IMR-90 (cell line): ENCODE measurements at regions not wholly inside any gene's neighbourhood (a gene's known extent, or its start where the extent isn't known, plus 50 kb on each side); places are given as distances from the start of the nearest gene placed in this dataset.

Experiments used
- ATAC-seq: fragments of 200-7000 bp; cut with Tn5 transposase; 2 replicates; pipeline ENCODE4 v1.9.1; 2020; ENCODE audit warnings: low read depth, mild to moderate bottlenecking, moderate library complexity
- BruUV-seq: library from RNA; stranded (reverse); fragments of 400-500 nt; replicated peaks from 2 replicates; lab custom pipeline; 2021; lab: Mats Ljungman, UMichigan
- CTCF ChIA-PET: fragments of 300-600 bp; formaldehyde crosslinking; extraction: SDS; loops from one replicate; lab custom pipeline; 2021; ENCODE audit warnings: antibody characterized with exemption; lab: Yijun Ruan, JAX
- POLR2A ChIA-PET: fragments of 300-600 bp; sonication (Branson Sonifier 250); formaldehyde crosslinking; loops from one replicate; lab custom pipeline; 2022; ENCODE audit warnings: antibody characterized with exemption; ENCODE audit not compliant: unreplicated experiment; lab: Charles Lee
- DNase-seq: peaks from one replicate; pipeline ENCODE4 v3.0.0; 2013
- H2AFZ ChIP-seq: replicated peaks from 2 replicates; pipeline ENCODE3; 2013; ENCODE audit warnings: low read length, mild to moderate bottlenecking; ENCODE audit not compliant: poor library complexity
- H2AK5ac ChIP-seq: 2 replicates; pipeline ENCODE4 v1.6.1; 2013; ENCODE audit warnings: low read depth, low read length, inconsistent platforms
- H2AK9ac ChIP-seq: replicated peaks from 2 replicates; pipeline ENCODE3; 2013; ENCODE audit warnings: mild to moderate bottlenecking, low read depth, low read length, moderate library complexity; ENCODE audit not compliant: poor library complexity
- H2BK120ac ChIP-seq: 2 replicates; pipeline ENCODE4 v1.6.1; 2013; ENCODE audit warnings: low read depth, low read length, inconsistent platforms
- H2BK15ac ChIP-seq: 3 replicates; pipeline ENCODE4 v1.6.1; 2013; ENCODE audit warnings: low read depth, low read length, inconsistent platforms
- H2BK20ac ChIP-seq: 2 replicates; pipeline ENCODE4 v1.6.1; 2013; ENCODE audit warnings: low read depth, mild to moderate bottlenecking, inconsistent platforms, low read length, moderate library complexity
- H2BK5ac ChIP-seq: 2 replicates; pipeline ENCODE4 v1.6.1; 2013; ENCODE audit warnings: mild to moderate bottlenecking, low read depth, low read length, inconsistent platforms; ENCODE audit not compliant: poor library complexity, severe bottlenecking
- H3K14ac ChIP-seq: replicated peaks from 2 replicates; pipeline ENCODE4 v1.6.1; 2013; ENCODE audit warnings: low read depth, low read length, inconsistent platforms
- H3K18ac ChIP-seq: 2 replicates; pipeline ENCODE4 v1.6.1; 2013; ENCODE audit warnings: low read depth, low read length, control low read depth
- H3K23ac ChIP-seq: 2 replicates; pipeline ENCODE4 v1.6.1; 2013; ENCODE audit warnings: low read depth, low read length, inconsistent platforms
- H3K27ac ChIP-seq: 2 replicates; pipeline ENCODE4 v1.5.1; 2013; ENCODE audit warnings: mild to moderate bottlenecking, control low read depth, low read length; ENCODE audit not compliant: insufficient read depth
- H3K27me3 ChIP-seq: 2 replicates; pipeline ENCODE4 v1.6.1; 2013; ENCODE audit warnings: low read length; ENCODE audit not compliant: control insufficient read depth, insufficient read depth
- H3K36me3 ChIP-seq: 2 replicates; pipeline ENCODE4 v1.6.1; 2013; ENCODE audit warnings: low read length, mixed read lengths; ENCODE audit not compliant: control insufficient read depth, insufficient read depth
- H3K4ac ChIP-seq: 2 replicates; pipeline ENCODE4 v1.6.1; 2013; ENCODE audit warnings: low read depth, low read length, inconsistent platforms
- H3K4me1 ChIP-seq: 2 replicates; pipeline ENCODE4 v1.6.1; 2013; ENCODE audit warnings: low read length, mixed read lengths; ENCODE audit not compliant: control insufficient read depth, insufficient read depth
- H3K4me2 ChIP-seq: 2 replicates; pipeline ENCODE4 v1.6.1; 2013; ENCODE audit warnings: low read depth, mild to moderate bottlenecking, control low read depth, low read length, moderate library complexity
- H3K4me3 ChIP-seq: 2 replicates; pipeline ENCODE4 v1.5.1; 2013; ENCODE audit warnings: low read depth, mild to moderate bottlenecking, control low read depth, low read length, moderate library complexity; ENCODE audit not compliant: insufficient read depth
- H3K56ac ChIP-seq: 2 replicates; pipeline ENCODE4 v1.6.1; 2013; ENCODE audit warnings: low read length, inconsistent platforms; ENCODE audit not compliant: insufficient read depth; ENCODE audit errors: extremely low read depth
- H3K79me1 ChIP-seq, 2 experiments: 2 replicates each; pipeline ENCODE4 v1.6.1; 2013; ENCODE audit warnings: low read length in 2 of 2, inconsistent platforms in 1 of 2, low read depth in 1 of 2
- H3K9ac ChIP-seq: 2 replicates; pipeline ENCODE4 v1.6.1; 2013; ENCODE audit warnings: low read depth, low read length, control low read depth
- H3K9me1 ChIP-seq: 2 replicates; pipeline ENCODE4 v1.6.1; 2013; ENCODE audit warnings: low read length, inconsistent platforms; ENCODE audit not compliant: insufficient read depth
- H3K9me3 ChIP-seq: 2 replicates; pipeline ENCODE4 v1.6.1; 2013; ENCODE audit warnings: low read length; ENCODE audit not compliant: control insufficient read depth, insufficient read depth
- H4K20me1 ChIP-seq: 2 replicates; pipeline ENCODE4 v1.6.1; 2013; ENCODE audit warnings: low read length, inconsistent platforms; ENCODE audit not compliant: insufficient read depth
- H4K5ac ChIP-seq: 2 replicates; pipeline ENCODE4 v1.6.1; 2013; ENCODE audit warnings: mild to moderate bottlenecking, low read depth, low read length, control low read depth
- H4K8ac ChIP-seq, 2 experiments: 2 replicates each; pipeline ENCODE4 v1.6.1; 2013; ENCODE audit warnings: low read depth in 2 of 2, low read length in 2 of 2, control low read depth in 1 of 2, inconsistent platforms in 1 of 2
- H4K91ac ChIP-seq: 2 replicates; pipeline ENCODE4 v1.6.1; 2013; ENCODE audit warnings: low read depth, low read length, inconsistent platforms; ENCODE audit not compliant: insufficient read depth
- BHLHE40 ChIP-seq: fragments of 150-350 bp; IDR thresholded peaks from 2 replicates; pipeline ENCODE4 v1.6.1; 2016; ENCODE audit warnings: mild to moderate bottlenecking, low read depth, low read length
- ELK1 ChIP-seq: fragments of 150-350 bp; IDR thresholded peaks from 2 replicates; pipeline ENCODE4 v1.6.1; 2016; ENCODE audit warnings: low read depth, mild to moderate bottlenecking, low read length, moderate library complexity, borderline replicate concordance
- MAZ ChIP-seq: IDR thresholded peaks from 2 replicates; pipeline ENCODE4 v1.6.1; 2012; ENCODE audit warnings: low read depth, mild to moderate bottlenecking, low read length, improper control_type of control experiment, moderate library complexity, borderline replicate concordance
- NFE2L2 ChIP-seq: fragments of 150-350 bp; IDR thresholded peaks from 2 replicates; pipeline ENCODE4 v1.6.1; 2016; ENCODE audit warnings: low read depth, mild to moderate bottlenecking, low read length
- POLR2A ChIP-seq: IDR thresholded peaks from 2 replicates; pipeline ENCODE4 v1.6.1; 2012; ENCODE audit warnings: mild to moderate bottlenecking, low read depth, low read length
- RCOR1 ChIP-seq: IDR thresholded peaks from 2 replicates; pipeline ENCODE4 v1.6.1; 2012; ENCODE audit warnings: mild to moderate bottlenecking, low read length, improper control_type of control experiment; ENCODE audit not compliant: insufficient replicate concordance
- SMC3 ChIP-seq: fragments of 150-350 bp; IDR thresholded peaks from 2 replicates; pipeline ENCODE4 v1.6.1; 2016; ENCODE audit warnings: low read depth, mild to moderate bottlenecking, antibody characterized with exemption, low read length, moderate library complexity
- dilution Hi-C: fragments of 300-500 bp; cut with HindIII; formaldehyde crosslinking; loops from one replicate; pipeline ENCODE4 v1.14.3; 2018; ENCODE audit warnings: low sequenced_read_pairs; ENCODE audit not compliant: unreplicated experiment
- in situ Hi-C: fragments of 300-500 bp; cut with MboI; formaldehyde crosslinking; loops from 3 replicates; pipeline ENCODE4 v1.14.3; 2019; ENCODE audit warnings: low sequenced_read_pairs, inconsistent platforms, mixed read lengths
- intact Hi-C: fragments of 100-400 bp; cut with micrococcal nuclease; formaldehyde crosslinking; loops from 2 replicates; pipeline ENCODE4 v1.10.0; 2022
- TF ChIP-seq, protein P1 (sequence below): conservative IDR thresholded peaks from 2 replicates; pipeline ENCODE4 v1.5.1; 2012; ENCODE audit warnings: mild to moderate bottlenecking, low read depth, low read length, improper control_type of control experiment

- Histone ChIP-seq H3K9me1 (no peaks in the 10 kb centered on the region), H2BK15ac (no peak overlapping the region), H3K79me1 (no peaks in the 10 kb centered on the region), H2AK9ac (no peak overlapping the region), H3K4me3 (no peak overlapping the region), H3K4ac (no peak overlapping the region), H2AK5ac (no peak overlapping the region), H4K20me1 (no peaks in the 10 kb centered on the region), H3K27ac (no peak overlapping the region), H3K4me2 (no peak overlapping the region), H3K36me3 (no peaks in the 10 kb centered on the region), H2BK120ac (no peak overlapping the region), H3K27me3 (no peaks in the 10 kb centered on the region), H3K14ac (no peak overlapping the region), H2BK20ac (no peak overlapping the region), H3K9me3 (peaks cover 2% of the 10 kb centered on the region; the same call in 1 of the 2 replicates), H2BK5ac (no peak overlapping the region), H3K18ac (no peak overlapping the region), H3K9ac (no peak overlapping the region), H2AFZ (no peak overlapping the region), H4K91ac (no peak overlapping the region), H3K4me1 (no peaks in the 10 kb centered on the region), H3K56ac (no peak overlapping the region), H3K23ac (no peak overlapping the region), H4K8ac (no peak overlapping the region), H4K5ac (no peak overlapping the region)
- BruUV-seq, result no TSS peak
- CTCF ChIA-PET, result no interaction called here
- dilution Hi-C loops, result no loop called here
- TF ChIP-seq MAZ, result no peak
- no peak for TF ChIP-seq POLR2A
- no peak for TF ChIP-seq ELK1
- TF ChIP-seq, protein P1, sequence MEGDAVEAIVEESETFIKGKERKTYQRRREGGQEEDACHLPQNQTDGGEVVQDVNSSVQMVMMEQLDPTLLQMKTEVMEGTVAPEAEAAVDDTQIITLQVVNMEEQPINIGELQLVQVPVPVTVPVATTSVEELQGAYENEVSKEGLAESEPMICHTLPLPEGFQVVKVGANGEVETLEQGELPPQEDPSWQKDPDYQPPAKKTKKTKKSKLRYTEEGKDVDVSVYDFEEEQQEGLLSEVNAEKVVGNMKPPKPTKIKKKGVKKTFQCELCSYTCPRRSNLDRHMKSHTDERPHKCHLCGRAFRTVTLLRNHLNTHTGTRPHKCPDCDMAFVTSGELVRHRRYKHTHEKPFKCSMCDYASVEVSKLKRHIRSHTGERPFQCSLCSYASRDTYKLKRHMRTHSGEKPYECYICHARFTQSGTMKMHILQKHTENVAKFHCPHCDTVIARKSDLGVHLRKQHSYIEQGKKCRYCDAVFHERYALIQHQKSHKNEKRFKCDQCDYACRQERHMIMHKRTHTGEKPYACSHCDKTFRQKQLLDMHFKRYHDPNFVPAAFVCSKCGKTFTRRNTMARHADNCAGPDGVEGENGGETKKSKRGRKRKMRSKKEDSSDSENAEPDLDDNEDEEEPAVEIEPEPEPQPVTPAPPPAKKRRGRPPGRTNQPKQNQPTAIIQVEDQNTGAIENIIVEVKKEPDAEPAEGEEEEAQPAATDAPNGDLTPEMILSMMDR, result no peak
- no peak for TF ChIP-seq BHLHE40
- TF ChIP-seq RCOR1, result no peak
- TF ChIP-seq NFE2L2, result no peak
- no peak for TF ChIP-seq SMC3
- ATAC-seq, result no peak
- intact Hi-C loops, result no loop called here
- in situ Hi-C loops, result no loop called here
- DNase-seq, result no peak
- POLR2A ChIA-PET, result no interaction called here
These were observed 577.9 kb downstream of the TFAP2B start for GRCh38 chr6:51396583-51396982.
